ENCODE measurements at regions not wholly inside any gene's neighbourhood (a gene's known extent, or its start where the extent isn't known, plus 50 kb on each side); places are given as distances from the start of the nearest gene placed in this dataset.
"Not testable (repeated sequence)": the region's sequence is repeated elsewhere in the genome, so short reads cannot be mapped to it uniquely, and the experiment has no call there.

- peak; percentile 100 for DNase-seq (ENCODE audit: low read depth in 2 of 2, low spot score in 1 of 2)
These were observed 121.3 kb upstream of the FBXO28 start for GRCh38 chr1:223992456-223993246.

GRCh38 chr1:223991297-223991857, 122.5 kb upstream of the FBXO28 start:
- DNase-seq (ENCODE audit: low read depth in 2 of 2, low spot score in 1 of 2) = not testable (repeated sequence)

GRCh38 chr1:223961985-223962384, 116.2 kb upstream of the TP53BP2 start:
- DNase-seq (ENCODE audit: low read depth in 2 of 2, low spot score in 1 of 2) = not testable (repeated sequence)

GRCh38 chr1:223952801-223953200, 107.1 kb upstream of the TP53BP2 start:
- DNase-seq (ENCODE audit: low read depth in 2 of 2, low spot score in 1 of 2) = not testable (repeated sequence)

- DNase-seq (ENCODE audit: low read depth in 2 of 2, low spot score in 1 of 2) = not testable (repeated sequence)
These were observed 105.8 kb upstream of the TP53BP2 start for GRCh38 chr1:223951551-223951950.

- not testable (repeated sequence) for DNase-seq (ENCODE audit: low read depth in 2 of 2, low spot score in 1 of 2)
These were observed 104.2 kb upstream of the TP53BP2 start for GRCh38 chr1:223949944-223950343.

GRCh38 chr1:223948041-223948440, 102.3 kb upstream of the TP53BP2 start:
- not testable (repeated sequence) for DNase-seq (ENCODE audit: low read depth in 2 of 2, low spot score in 1 of 2)

- not testable (repeated sequence) for DNase-seq (ENCODE audit: low read depth in 2 of 2, low spot score in 1 of 2)
These were observed 90.8 kb upstream of the TP53BP2 start for GRCh38 chr1:223936592-223936991.

GRCh38 chr1:223931476-223931875, 85.7 kb upstream of the TP53BP2 start:
- DNase-seq (ENCODE audit: low read depth in 2 of 2, low spot score in 1 of 2) = not testable (repeated sequence)

- DNase-seq (ENCODE audit: low read depth in 2 of 2, low spot score in 1 of 2) = not testable (repeated sequence)
These were observed 75.1 kb upstream of the TP53BP2 start for GRCh38 chr1:223920805-223921204.

- DNase-seq (ENCODE audit: low read depth in 2 of 2, low spot score in 1 of 2) = not testable (repeated sequence)
These were observed 69.7 kb upstream of the TP53BP2 start for GRCh38 chr1:223915476-223915875.

GRCh38 chr1:223913715-223914114, 68.0 kb upstream of the TP53BP2 start:
- DNase-seq (ENCODE audit: low read depth in 2 of 2, low spot score in 1 of 2) = not testable (repeated sequence)

GRCh38 chr1:223907943-223908587, 62.3 kb upstream of the TP53BP2 start:
- DNase-seq (ENCODE audit: low read depth in 2 of 2, low spot score in 1 of 2) = not testable (repeated sequence)

GRCh38 chr1:223903221-223903620, 57.5 kb upstream of the TP53BP2 start:
- not testable (repeated sequence) for DNase-seq (ENCODE audit: low read depth in 2 of 2, low spot score in 1 of 2)

- DNase-seq (ENCODE audit: low read depth in 2 of 2, low spot score in 1 of 2) = not testable (repeated sequence)
These were observed 54.0 kb upstream of the TP53BP2 start for GRCh38 chr1:223899775-223900174.

- DNase-seq (ENCODE audit: low read depth in 2 of 2, low spot score in 1 of 2) = not testable (repeated sequence)
These were observed 51.4 kb upstream of the TP53BP2 start for GRCh38 chr1:223897097-223897496.

GRCh38 chr1:223895950-223896349, 50.2 kb upstream of the TP53BP2 start:
- DNase-seq (ENCODE audit: low read depth in 2 of 2, low spot score in 1 of 2) = not testable (repeated sequence)

Measured in stimulated activated CD8-positive, alpha-beta memory T cell treated with anti-CD3 and anti-CD28 coated beads, Interleukin-4, amount 100 ng/mL, for 4 hours (primary cell).